NCI-H460 (cell line): ENCODE measurements at regions not wholly inside any gene's neighbourhood (a gene's known extent, or its start where the extent isn't known, plus 50 kb on each side); places are given as distances from the start of the nearest gene placed in this dataset.

Source experiments
- DNase-seq: peaks from one replicate; pipeline ENCODE4 v3.0.0-alpha.2; 2016; ENCODE audit warnings: low read depth; ENCODE audit errors: extremely low read depth

- no peak for DNase-seq
These were observed 50.2 kb upstream of the CDK1 start for GRCh38 chr10:60728056-60728455.

GRCh38 chr10:60726257-60726656, 52.0 kb upstream of the CDK1 start:
- DNase-seq, result no peak

GRCh38 chr10:60722623-60723022, 55.7 kb upstream of the CDK1 start:
- no peak for DNase-seq

GRCh38 chr10:60719721-60720120, 58.6 kb upstream of the CDK1 start:
- DNase-seq, result no peak

GRCh38 chr10:60718886-60719285, 59.4 kb upstream of the CDK1 start:
- no peak for DNase-seq

- DNase-seq, result no peak
These were observed 60.4 kb upstream of the CDK1 start for GRCh38 chr10:60717852-60718251.

- DNase-seq, result no peak
These were observed 64.0 kb upstream of the CDK1 start for GRCh38 chr10:60714233-60714632.

GRCh38 chr10:60711496-60711895, 66.8 kb upstream of the CDK1 start:
- DNase-seq, result no peak

GRCh38 chr10:60710041-60710440, 68.2 kb upstream of the CDK1 start:
- no peak for DNase-seq

GRCh38 chr10:60708666-60709065, 69.6 kb upstream of the CDK1 start:
- no peak for DNase-seq

GRCh38 chr10:60707841-60708240, 70.4 kb upstream of the CDK1 start:
- DNase-seq, result no peak

GRCh38 chr10:60706146-60706545, 72.1 kb upstream of the CDK1 start:
- DNase-seq, result no peak

GRCh38 chr10:60705376-60705775, 72.9 kb upstream of the CDK1 start:
- no peak for DNase-seq

- DNase-seq, result peak; percentile 16
These were observed 73.8 kb upstream of the CDK1 start for GRCh38 chr10:60704471-60704870.

GRCh38 chr10:60703266-60704041, 74.8 kb upstream of the CDK1 start:
- no peak for DNase-seq

- no peak for DNase-seq
These were observed 90.6 kb upstream of the CDK1 start for GRCh38 chr10:60687679-60688078.

GRCh38 chr10:60684091-60684490, 94.2 kb upstream of the CDK1 start:
- DNase-seq, result no peak

GRCh38 chr10:60681103-60681502, 97.2 kb upstream of the CDK1 start:
- DNase-seq, result no peak

- DNase-seq, result no peak
These were observed 98.8 kb upstream of the CDK1 start for GRCh38 chr10:60679388-60679990.

- no peak for DNase-seq
These were observed 99.3 kb upstream of the CDK1 start for GRCh38 chr10:60678978-60679377.

- no peak for DNase-seq
These were observed 100.6 kb upstream of the CDK1 start for GRCh38 chr10:60677531-60678129.

GRCh38 chr10:60675236-60675635, 103.0 kb upstream of the CDK1 start:
- DNase-seq, result no peak
